Endodermal cell (in vitro differentiated cells): ENCODE measurements at regions not wholly inside any gene's neighbourhood (a gene's known extent, or its start where the extent isn't known, plus 50 kb on each side); places are given as distances from the start of the nearest gene placed in this dataset.

Experiments
- DNase-seq: peaks from one replicate; pipeline ENCODE4 v3.0.0-alpha.2; 2017
- H3K27ac ChIP-seq: 2 replicates; pipeline ENCODE4 v1.5.1; 2013; ENCODE audit warnings: mild to moderate bottlenecking, low read depth, low read length, moderate library complexity
- H3K27me3 ChIP-seq: 2 replicates; pipeline ENCODE4 v1.6.1; 2013; ENCODE audit warnings: mild to moderate bottlenecking, low read length, moderate library complexity; ENCODE audit not compliant: insufficient read depth, control insufficient read depth, poor library complexity, severe bottlenecking
- H3K36me3 ChIP-seq: 2 replicates; pipeline ENCODE4 v1.7.0; 2013; ENCODE audit warnings: mild to moderate bottlenecking, low read length, moderate library complexity; ENCODE audit not compliant: control insufficient read depth, insufficient read depth
- H3K4me1 ChIP-seq: one replicate; pipeline ENCODE4 v1.7.0; 2013; ENCODE audit warnings: low read length; ENCODE audit not compliant: control insufficient read depth, insufficient read depth
- H3K4me3 ChIP-seq: 2 replicates; pipeline ENCODE4 v1.5.1; 2013; ENCODE audit warnings: mild to moderate bottlenecking, low read length, moderate library complexity
- H3K9ac ChIP-seq: 2 replicates; pipeline ENCODE4 v1.6.1; 2013; ENCODE audit warnings: mild to moderate bottlenecking, low read length, moderate library complexity; ENCODE audit not compliant: poor library complexity, severe bottlenecking; ENCODE audit errors: extremely low read depth
- H3K9me3 ChIP-seq: 2 replicates; pipeline ENCODE4 v1.6.1; 2013; ENCODE audit warnings: mild to moderate bottlenecking, low read length, moderate library complexity; ENCODE audit not compliant: control insufficient read depth
- H3K27ac Mint-ChIP-seq: 2 replicates; pipeline ENCODE4 v1.8.0; 2020; ENCODE audit warnings: mixed read lengths
- H3K27me3 Mint-ChIP-seq: 2 replicates; pipeline ENCODE4 v1.8.0; 2021; ENCODE audit warnings: mild to moderate bottlenecking, mixed read lengths; ENCODE audit not compliant: insufficient read depth
- H3K36me3 Mint-ChIP-seq: 2 replicates; pipeline ENCODE4 v1.8.0; 2020; ENCODE audit warnings: low read depth, mixed read lengths
- H3K4me1 Mint-ChIP-seq: 2 replicates; pipeline ENCODE4 v1.8.0; 2020; ENCODE audit warnings: mixed read lengths
- H3K4me3 Mint-ChIP-seq: 2 replicates; pipeline ENCODE4 v1.8.0; 2020; ENCODE audit warnings: mild to moderate bottlenecking, moderate library complexity, mixed read lengths
- H3K9me3 Mint-ChIP-seq: 2 replicates; pipeline ENCODE4 v1.8.0; 2020; ENCODE audit warnings: mild to moderate bottlenecking, mixed read lengths
- WGBS, 2 experiments: methylation state at CpG; one replicate each; pipeline versions ENCODE4 v1.1.5 to v1.1.7; 2013; ENCODE audit warnings: missing lambda C conversion rate in 2 of 2, mixed read lengths in 1 of 2; ENCODE audit not compliant: insufficient coverage in 1 of 2, insufficient read length in 1 of 2; 5-methylcytosine and 5-hydroxymethylcytosine counted together
- TF ChIP-seq, protein P1 (sequence below): fragments of 200-600 bp; sonication (generic); conservative IDR thresholded peaks from 2 replicates; pipeline ENCODE4 v1.5.0; 2021; ENCODE audit warnings: antibody characterized with exemption, mild to moderate bottlenecking

GRCh38 chr9:135415586-135415985 is 64.0 kb upstream of the PPP1R26 start:
- no peaks in the 10 kb centered on the region for H3K9me3 Mint-ChIP-seq
- Histone ChIP-seq H3K9me3 (no peaks in the 10 kb centered on the region), H3K27ac (no peak overlapping the region), H3K4me3 (no peak overlapping the region), H3K4me1 (no peaks in the 10 kb centered on the region), H3K9ac (no peak overlapping the region), H3K36me3 (no peaks in the 10 kb centered on the region), H3K27me3 (no peaks in the 10 kb centered on the region)
- no peaks in the 10 kb centered on the region for H3K36me3 Mint-ChIP-seq
- peaks cover 2% of the 10 kb centered on the region for H3K4me1 Mint-ChIP-seq
- no peak overlapping the region for H3K27ac Mint-ChIP-seq
- H3K27me3 Mint-ChIP-seq, result no peaks in the 10 kb centered on the region
- TF ChIP-seq, protein P1, sequence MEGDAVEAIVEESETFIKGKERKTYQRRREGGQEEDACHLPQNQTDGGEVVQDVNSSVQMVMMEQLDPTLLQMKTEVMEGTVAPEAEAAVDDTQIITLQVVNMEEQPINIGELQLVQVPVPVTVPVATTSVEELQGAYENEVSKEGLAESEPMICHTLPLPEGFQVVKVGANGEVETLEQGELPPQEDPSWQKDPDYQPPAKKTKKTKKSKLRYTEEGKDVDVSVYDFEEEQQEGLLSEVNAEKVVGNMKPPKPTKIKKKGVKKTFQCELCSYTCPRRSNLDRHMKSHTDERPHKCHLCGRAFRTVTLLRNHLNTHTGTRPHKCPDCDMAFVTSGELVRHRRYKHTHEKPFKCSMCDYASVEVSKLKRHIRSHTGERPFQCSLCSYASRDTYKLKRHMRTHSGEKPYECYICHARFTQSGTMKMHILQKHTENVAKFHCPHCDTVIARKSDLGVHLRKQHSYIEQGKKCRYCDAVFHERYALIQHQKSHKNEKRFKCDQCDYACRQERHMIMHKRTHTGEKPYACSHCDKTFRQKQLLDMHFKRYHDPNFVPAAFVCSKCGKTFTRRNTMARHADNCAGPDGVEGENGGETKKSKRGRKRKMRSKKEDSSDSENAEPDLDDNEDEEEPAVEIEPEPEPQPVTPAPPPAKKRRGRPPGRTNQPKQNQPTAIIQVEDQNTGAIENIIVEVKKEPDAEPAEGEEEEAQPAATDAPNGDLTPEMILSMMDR, result no peak
- WGBS, 2 experiments, result 91 to 92% methylated on average over 8 to 10 of the region's 10 CpGs
- DNase-seq, result no peak
- H3K4me3 Mint-ChIP-seq, result no peak overlapping the region

GRCh38 chr9:135416664-135417290 is 62.8 kb upstream of the PPP1R26 start:
- Mint-ChIP-seq H3K4me1 (peaks cover 2% of the 10 kb centered on the region), H3K9me3 (no peaks in the 10 kb centered on the region), H3K36me3 (no peaks in the 10 kb centered on the region), H3K27me3 (no peaks in the 10 kb centered on the region), H3K4me3 (no peak overlapping the region), H3K27ac (no peak overlapping the region)
- no peaks in the 10 kb centered on the region for H3K9me3 ChIP-seq
- no peak overlapping the region for H3K4me3 ChIP-seq
- TF ChIP-seq, protein P1, result peak; percentile 35
- no peak for DNase-seq
- no peaks in the 10 kb centered on the region for H3K36me3 ChIP-seq
- 80 to 92% methylated on average over 6 to 10 of the region's 10 CpGs for WGBS, 2 experiments
- H3K27ac ChIP-seq, result no peak overlapping the region
- no peak overlapping the region for H3K9ac ChIP-seq
- H3K27me3 ChIP-seq, result no peaks in the 10 kb centered on the region
- H3K4me1 ChIP-seq, result no peaks in the 10 kb centered on the region

GRCh38 chr9:135418161-135418560 is 61.4 kb upstream of the PPP1R26 start:
- no peak for DNase-seq
- TF ChIP-seq, protein P1, result no peak
- no peaks in the 10 kb centered on the region for H3K36me3 ChIP-seq

More at GRCh38 chr9:135418161-135418560, 61.4 kb upstream of the PPP1R26 start:
- H3K27ac Mint-ChIP-seq, result no peak overlapping the region
- Histone ChIP-seq H3K9me3 (no peaks in the 10 kb centered on the region), H3K4me1 (no peaks in the 10 kb centered on the region), H3K27me3 (no peaks in the 10 kb centered on the region), H3K27ac (no peak overlapping the region), H3K4me3 (no peak overlapping the region), H3K9ac (no peak overlapping the region)
- no peaks in the 10 kb centered on the region for H3K27me3 Mint-ChIP-seq
- 84 to 90% methylated on average over 2 to 8 of the region's 8 CpGs for WGBS, 2 experiments
- H3K9me3 Mint-ChIP-seq, result peaks cover under 1% of the 10 kb centered on the region
- no peak overlapping the region for H3K4me3 Mint-ChIP-seq
- no peaks in the 10 kb centered on the region for H3K36me3 Mint-ChIP-seq
- H3K4me1 Mint-ChIP-seq, result peaks cover 2% of the 10 kb centered on the region
